WTC11 (cell line): ENCODE measurements at regions not wholly inside any gene's neighbourhood (a gene's known extent, or its start where the extent isn't known, plus 50 kb on each side); places are given as distances from the start of the nearest gene placed in this dataset.

Experiments
- ATAC-seq: fragments of 200-7000 bp; cut with Tn5 transposase; 2 replicates; pipeline ENCODE4 v1.10.0; 2021; ENCODE audit warnings: mild to moderate bottlenecking, moderate library complexity
- CTCF ChIA-PET: fragments of 300-600 bp; sonication (Branson Sonifier 250); formaldehyde crosslinking; loops from one replicate; lab custom pipeline; 2021; ENCODE audit warnings: antibody characterized with exemption; lab: Charles Lee
- POLR2A ChIA-PET: fragments of 350-600 bp; sonication (Branson Sonifier 250); formaldehyde crosslinking; loops from one replicate; lab custom pipeline; 2021; ENCODE audit warnings: antibody characterized with exemption; lab: Charles Lee
- DNase-seq: peaks from one replicate; pipeline ENCODE4 v3.0.0; 2021; ENCODE audit warnings: low spot score
- H3K27ac Mint-ChIP-seq: 2 replicates; pipeline ENCODE4 v1.8.0; 2021; ENCODE audit warnings: mixed read lengths
- H3K27me3 Mint-ChIP-seq: 2 replicates; pipeline ENCODE4 v1.8.0; 2021; ENCODE audit warnings: low read depth, mild to moderate bottlenecking, moderate library complexity, mixed read lengths
- H3K36me3 Mint-ChIP-seq: 2 replicates; pipeline ENCODE4 v1.8.0; 2021; ENCODE audit warnings: mixed read lengths
- H3K4me1 Mint-ChIP-seq: 2 replicates; pipeline ENCODE4 v1.8.0; 2022; ENCODE audit warnings: mixed read lengths
- H3K4me3 Mint-ChIP-seq: 2 replicates; pipeline ENCODE4 v1.8.0; 2021; ENCODE audit warnings: mild to moderate bottlenecking, moderate library complexity, mixed read lengths
- H3K9me3 Mint-ChIP-seq: 2 replicates; pipeline ENCODE4 v1.8.0; 2021; ENCODE audit warnings: mixed read lengths
- AFF4 ChIP-seq: sonication (generic); formaldehyde crosslinking; IDR thresholded peaks from 2 replicates; pipeline ENCODE4 v1.8.1; 2023; ENCODE audit warnings: mild to moderate bottlenecking, missing genetic modification reagents, borderline replicate concordance
- ATF3 ChIP-seq: sonication (generic); formaldehyde crosslinking; conservative IDR thresholded peaks from 2 replicates; pipeline ENCODE4 v1.8.1; 2022; ENCODE audit warnings: mild to moderate bottlenecking, missing genetic modification reagents
- CBFB ChIP-seq: sonication (generic); formaldehyde crosslinking; IDR thresholded peaks from 2 replicates; pipeline ENCODE4 v1.8.1; 2022; ENCODE audit warnings: mild to moderate bottlenecking, low read depth, missing genetic modification reagents
- E2F1 ChIP-seq: sonication (generic); formaldehyde crosslinking; IDR thresholded peaks from 2 replicates; pipeline ENCODE4 v1.8.0; 2022; ENCODE audit warnings: mild to moderate bottlenecking, missing genetic modification reagents
- E2F5 ChIP-seq: sonication (generic); formaldehyde crosslinking; IDR thresholded peaks from 2 replicates; pipeline ENCODE4 v1.8.1; 2022; ENCODE audit warnings: mild to moderate bottlenecking, moderate library complexity, missing genetic modification reagents
- ELF4 ChIP-seq: sonication (generic); formaldehyde crosslinking; IDR thresholded peaks from 2 replicates; pipeline ENCODE4 v1.8.1; 2022; ENCODE audit warnings: low read depth, mild to moderate bottlenecking, moderate library complexity, missing genetic modification reagents
- FOXP4 ChIP-seq: sonication (generic); formaldehyde crosslinking; IDR thresholded peaks from 2 replicates; pipeline ENCODE4 v1.8.0; 2022; ENCODE audit warnings: mild to moderate bottlenecking, missing genetic modification reagents
- IRF1 ChIP-seq: sonication (generic); formaldehyde crosslinking; IDR thresholded peaks from 2 replicates; pipeline ENCODE4 v1.8.0; 2023; ENCODE audit warnings: missing genetic modification reagents
- OVOL2 ChIP-seq: fragments of 250-450 bp; sonication (Bioruptor Pico); IDR thresholded peaks from 2 replicates; pipeline ENCODE4 v1.9.0; 2021; ENCODE audit warnings: mild to moderate bottlenecking, borderline replicate concordance
- PRDM15 ChIP-seq: sonication (generic); formaldehyde crosslinking; IDR thresholded peaks from 2 replicates; pipeline ENCODE4 v1.8.0; 2022; ENCODE audit warnings: missing genetic modification reagents
- TEAD4 ChIP-seq: sonication (generic); formaldehyde crosslinking; IDR thresholded peaks from 2 replicates; pipeline ENCODE4 v1.8.0; 2022; ENCODE audit warnings: mild to moderate bottlenecking, missing genetic modification reagents
- USF2 ChIP-seq: sonication (generic); formaldehyde crosslinking; IDR thresholded peaks from 2 replicates; pipeline ENCODE4 v1.8.1; 2023; ENCODE audit warnings: mild to moderate bottlenecking, missing genetic modification reagents, moderate library complexity
- ZBTB43 ChIP-seq: sonication (generic); formaldehyde crosslinking; IDR thresholded peaks from 2 replicates; pipeline ENCODE4 v1.8.1; 2023; ENCODE audit warnings: mild to moderate bottlenecking, missing genetic modification reagents
- ZNF263 ChIP-seq: sonication (generic); formaldehyde crosslinking; IDR thresholded peaks from 2 replicates; pipeline ENCODE4 v1.8.1; 2022; ENCODE audit warnings: low read depth, mild to moderate bottlenecking, moderate library complexity, missing genetic modification reagents
- ZNF425 ChIP-seq: fragments of 250-450 bp; sonication (Bioruptor Pico); conservative IDR thresholded peaks from 2 replicates; pipeline ENCODE4 v1.9.0; 2021; ENCODE audit warnings: mild to moderate bottlenecking
- ZNF512 ChIP-seq: sonication (generic); formaldehyde crosslinking; IDR thresholded peaks from 2 replicates; pipeline ENCODE4 v1.8.1; 2022; ENCODE audit warnings: missing genetic modification reagents, borderline replicate concordance

- no peak overlapping the region for H3K27ac Mint-ChIP-seq
- DNase-seq (no peak), ATAC-seq (no peak)
- no peaks in the 10 kb centered on the region; the same call in 1 of the 2 replicates for H3K27me3 Mint-ChIP-seq
- ChIA-PET POLR2A (no interaction called here), CTCF (no interaction called here)
- H3K36me3 Mint-ChIP-seq = no peaks in the 10 kb centered on the region
- no peak overlapping the region for H3K4me3 Mint-ChIP-seq
- peaks cover 14% of the 10 kb centered on the region for H3K9me3 Mint-ChIP-seq
- H3K4me1 Mint-ChIP-seq = peaks cover 7% of the 10 kb centered on the region; the same call in 1 of the 2 replicates
- TF ChIP-seq ZNF263 (CRISPR knock-in tag) (no peak), CBFB (CRISPR knock-in tag) (no peak), ATF3 (no peak), FOXP4 (no peak), PRDM15 (CRISPR knock-in tag) (no peak), ZBTB43 (CRISPR knock-in tag) (no peak), E2F5 (no peak), ZNF512 (CRISPR knock-in tag) (no peak), TEAD4 (CRISPR knock-in tag) (no peak), USF2 (CRISPR knock-in tag) (no peak), OVOL2 (no peak), E2F1 (CRISPR knock-in tag) (no peak), IRF1 (CRISPR knock-in tag) (no peak), AFF4 (CRISPR knock-in tag) (no peak), ZNF425 (no peak), ELF4 (CRISPR knock-in tag) (no peak)
These were observed 381.4 kb downstream of the ELAVL2 start for GRCh38 chr9:23444658-23445057.
